PFSK-1 (cell line): ENCODE measurements at regions not wholly inside any gene's neighbourhood (a gene's known extent, or its start where the extent isn't known, plus 50 kb on each side); places are given as distances from the start of the nearest gene placed in this dataset.

ENCODE experiments used
- POLR2AphosphoS5 ChIP-seq: IDR thresholded peaks from 2 replicates; pipeline ENCODE4 v1.6.1; 2012; ENCODE audit warnings: low read depth, mild to moderate bottlenecking, control low read depth, low read length, moderate library complexity
- REST ChIP-seq, 2 experiments: IDR thresholded peaks; 2 replicates each; pipeline versions ENCODE4 v1.6.1 to v1.8.0; 2011 to 2012; ENCODE audit warnings: low read depth in 2 of 2, low read length in 2 of 2, control low read depth in 1 of 2, inconsistent platforms in 1 of 2, mild to moderate bottlenecking in 1 of 2, moderate library complexity in 1 of 2; ENCODE audit not compliant: insufficient read depth in 1 of 2
- TAF1 ChIP-seq: IDR thresholded peaks from 2 replicates; pipeline ENCODE4 v1.6.1; 2012; ENCODE audit warnings: low read length, control low read depth, borderline replicate concordance; ENCODE audit not compliant: insufficient read depth

GRCh38 chr3:176769547-176770190, 427.6 kb downstream of the TBL1XR1 start:
- TF ChIP-seq REST (IDR thresholded peaks at IDR 0.05; ENCODE audit: insufficient read depth in 1 of 2, low read depth in 2 of 2, low read length in 2 of 2) = no peak
- TF ChIP-seq TAF1 = no peak
- no peak for TF ChIP-seq POLR2AphosphoS5
